Suprapubic skin (tissue), 3 donors: ENCODE measurements at regions not wholly inside any gene's neighbourhood (a gene's known extent, or its start where the extent isn't known, plus 50 kb on each side); places are given as distances from the start of the nearest gene placed in this dataset.

Experiments used
- POLR2AphosphoS5 ChIP-seq, 3 donors: sonication (generic); formaldehyde crosslinking; IDR thresholded peaks; one replicate each; pipeline ENCODE4 v1.6.1; 2017; ENCODE audit warnings: antibody characterized with exemption in 3 of 3
- TF ChIP-seq, protein P1 (sequence below), 2 donors: fragments of 200-600 bp in 1 of 2; fragments of 450-650 bp in 1 of 2; sonication (generic) in 1 of 2; IDR thresholded peaks; one replicate each; pipeline ENCODE4 v1.5.1; 2016 to 2019; ENCODE audit warnings: antibody characterized with exemption in 2 of 2, mild to moderate bottlenecking in 1 of 2, moderate library complexity in 1 of 2

DNA sequence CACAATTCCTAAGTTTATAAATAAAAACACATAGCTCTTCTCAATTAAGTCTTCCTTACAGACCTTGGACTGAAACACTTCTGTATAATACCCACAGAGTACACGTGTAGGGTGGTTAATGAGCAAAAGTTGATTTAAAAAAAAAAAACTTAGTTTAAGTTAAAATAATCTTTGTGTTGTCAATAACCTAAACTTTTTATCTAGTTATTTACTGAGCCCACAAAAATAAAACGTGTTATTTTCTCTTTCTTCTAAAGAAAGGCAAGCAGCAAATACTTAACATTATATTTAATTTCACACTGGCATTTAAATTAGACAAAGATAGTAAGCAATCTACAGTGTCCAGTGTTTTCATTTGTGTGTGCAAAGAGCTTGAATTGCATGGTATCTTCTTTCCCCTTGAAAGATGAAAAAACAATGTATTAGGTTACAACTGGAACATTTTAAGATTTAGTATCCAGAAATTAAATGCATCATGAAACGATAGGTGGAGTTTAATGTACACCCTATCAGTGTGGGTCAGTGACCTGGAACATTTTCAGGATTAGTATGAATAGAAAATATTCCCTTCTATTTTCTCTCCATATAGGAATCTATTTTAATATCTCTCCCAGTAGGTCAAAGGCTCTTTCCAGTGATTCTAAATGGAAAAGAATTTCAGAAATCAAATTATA is 1014.8 kb downstream of the NR2F1-AS1 start:
- TF ChIP-seq POLR2AphosphoS5 (IDR thresholded peaks at IDR 0.05): no peak
- TF ChIP-seq, protein P1, sequence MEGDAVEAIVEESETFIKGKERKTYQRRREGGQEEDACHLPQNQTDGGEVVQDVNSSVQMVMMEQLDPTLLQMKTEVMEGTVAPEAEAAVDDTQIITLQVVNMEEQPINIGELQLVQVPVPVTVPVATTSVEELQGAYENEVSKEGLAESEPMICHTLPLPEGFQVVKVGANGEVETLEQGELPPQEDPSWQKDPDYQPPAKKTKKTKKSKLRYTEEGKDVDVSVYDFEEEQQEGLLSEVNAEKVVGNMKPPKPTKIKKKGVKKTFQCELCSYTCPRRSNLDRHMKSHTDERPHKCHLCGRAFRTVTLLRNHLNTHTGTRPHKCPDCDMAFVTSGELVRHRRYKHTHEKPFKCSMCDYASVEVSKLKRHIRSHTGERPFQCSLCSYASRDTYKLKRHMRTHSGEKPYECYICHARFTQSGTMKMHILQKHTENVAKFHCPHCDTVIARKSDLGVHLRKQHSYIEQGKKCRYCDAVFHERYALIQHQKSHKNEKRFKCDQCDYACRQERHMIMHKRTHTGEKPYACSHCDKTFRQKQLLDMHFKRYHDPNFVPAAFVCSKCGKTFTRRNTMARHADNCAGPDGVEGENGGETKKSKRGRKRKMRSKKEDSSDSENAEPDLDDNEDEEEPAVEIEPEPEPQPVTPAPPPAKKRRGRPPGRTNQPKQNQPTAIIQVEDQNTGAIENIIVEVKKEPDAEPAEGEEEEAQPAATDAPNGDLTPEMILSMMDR (IDR thresholded peaks at IDR 0.05): no peak
